H1 (cell line): ENCODE measurements at regions not wholly inside any gene's neighbourhood (a gene's known extent, or its start where the extent isn't known, plus 50 kb on each side); places are given as distances from the start of the nearest gene placed in this dataset.

Source experiments
- CHD7 ChIP-seq: fragments of 300-600 bp; sonication (generic); IDR thresholded peaks from 2 replicates; pipeline ENCODE4 v1.7.1; 2012; ENCODE audit warnings: low read length, moderate library complexity, mild to moderate bottlenecking, inconsistent platforms; ENCODE audit not compliant: insufficient replicate concordance
- CREB1 ChIP-seq: IDR thresholded peaks from 2 replicates; pipeline ENCODE4 v1.6.1; 2012; ENCODE audit warnings: inconsistent platforms
- CTCF ChIP-seq, 3 experiments: IDR thresholded peaks; 1 replicate in 2 of 3; 2 replicates in 1 of 3; pipeline versions ENCODE4 v1.5.1 to v1.6.1; 2011; ENCODE audit warnings: low read length in 3 of 3, mild to moderate bottlenecking in 3 of 3, inconsistent platforms in 2 of 3, low read depth in 1 of 3, moderate library complexity in 1 of 3; ENCODE audit not compliant: insufficient read depth in 1 of 3; ENCODE audit errors: control extremely low read depth in 1 of 3
- EGR1 ChIP-seq: IDR thresholded peaks from 2 replicates; pipeline ENCODE4 v1.6.1; 2011; ENCODE audit warnings: low read depth, low read length, borderline replicate concordance
- EP300 ChIP-seq, 2 experiments: IDR thresholded peaks; 1 replicate in 1 of 2; 2 replicates in 1 of 2; pipeline ENCODE4 v1.6.1; 2011 to 2012; ENCODE audit warnings: low read depth in 2 of 2, low read length in 2 of 2, mild to moderate bottlenecking in 2 of 2, borderline replicate concordance in 1 of 2, inconsistent platforms in 1 of 2, moderate library complexity in 1 of 2
- JUN ChIP-seq: IDR thresholded peaks from 2 replicates; pipeline ENCODE4 v1.6.1; 2011; ENCODE audit warnings: low read depth, mild to moderate bottlenecking, improper control_type of control experiment, low read length
- PHF8 ChIP-seq: fragments of 200-600 bp; sonication (generic); conservative IDR thresholded peaks from 2 replicates; pipeline ENCODE4 v1.7.1; 2012; ENCODE audit warnings: low read depth, mild to moderate bottlenecking, inconsistent platforms, low read length, moderate library complexity
- POU5F1 ChIP-seq: IDR thresholded peaks from 2 replicates; pipeline ENCODE4 v1.6.1; 2011; ENCODE audit warnings: low read depth, mild to moderate bottlenecking, low read length, moderate library complexity
- RBBP5 ChIP-seq: IDR thresholded peaks from 2 replicates; pipeline ENCODE4 v1.7.1; 2012; ENCODE audit warnings: low read depth, mild to moderate bottlenecking, inconsistent platforms, low read length, moderate library complexity, borderline replicate concordance
- YY1 ChIP-seq: IDR thresholded peaks from 2 replicates; pipeline ENCODE4 v1.6.1; 2011; ENCODE audit warnings: low read depth, mild to moderate bottlenecking, low read length

- TF ChIP-seq CHD7 = no peak
- no peak for TF ChIP-seq EGR1
- no peak for TF ChIP-seq RBBP5
- TF ChIP-seq CTCF (IDR thresholded peaks at IDR 0.05; ENCODE audit: control extremely low read depth in 1 of 3, insufficient read depth in 1 of 3, low read depth in 1 of 3, low read length in 3 of 3) = no peak
- no peak for TF ChIP-seq EP300 (IDR thresholded peaks at IDR 0.05; ENCODE audit: borderline replicate concordance in 1 of 2, low read depth in 2 of 2, low read length in 2 of 2)
- TF ChIP-seq JUN = no peak
- TF ChIP-seq CREB1 = no peak
- no peak for TF ChIP-seq YY1
- no peak for TF ChIP-seq POU5F1
- no peak for TF ChIP-seq PHF8
Measured at GRCh38 chr6:14798594-14798982, 447.3 kb upstream of the JARID2 start (continued).
